ENCODE measurements at regions not wholly inside any gene's neighbourhood (a gene's known extent, or its start where the extent isn't known, plus 50 kb on each side); places are given as distances from the start of the nearest gene placed in this dataset.

DNA sequence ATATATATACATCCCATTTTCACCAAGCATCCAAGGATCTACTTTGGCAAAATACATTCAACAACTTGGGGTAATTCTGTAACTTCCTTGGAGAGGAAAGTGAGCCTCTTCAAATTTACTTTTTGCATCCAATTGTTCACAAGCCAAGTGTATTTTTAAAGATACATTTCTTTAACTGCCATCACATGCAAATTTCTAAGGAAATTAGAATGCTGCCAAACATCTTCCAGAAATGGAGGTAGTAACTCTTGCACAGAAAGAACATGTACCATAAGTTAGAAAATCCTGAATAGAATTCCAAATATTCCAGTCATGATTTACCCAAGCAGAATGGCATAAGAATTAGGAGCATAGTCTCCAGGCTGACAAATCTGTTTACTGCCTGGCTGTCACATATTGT is 220.5 kb upstream of the NWD2 start:
- H3K9me3 Mint-ChIP-seq: no peaks in the 10 kb centered on the region
- no peaks in the 10 kb centered on the region for H3K4me1 Mint-ChIP-seq
- H3K36me3 Mint-ChIP-seq (ENCODE audit: low read depth): no peaks in the 10 kb centered on the region

GRCh38 chr4:37040816-37041215 is 203.7 kb upstream of the NWD2 start:
- Mint-ChIP-seq H3K9me3 (no peaks in the 10 kb centered on the region), H3K4me3 (no peak overlapping the region), H3K4me1 (no peaks in the 10 kb centered on the region), H3K36me3 (ENCODE audit: low read depth) (no peaks in the 10 kb centered on the region), H3K27me3 (ENCODE audit: low read depth, poor library complexity) (peaks cover 7% of the 10 kb centered on the region), H3K27ac (no peak overlapping the region)
- no peak for DNase-seq
- TF ChIP-seq CTCF (IDR thresholded peaks at IDR 0.05): no peak

More for the DNA sequence above, 220.5 kb upstream of the NWD2 start:
- H3K4me3 Mint-ChIP-seq: no peak overlapping the region
- peaks cover 3% of the 10 kb centered on the region for H3K27me3 Mint-ChIP-seq (ENCODE audit: low read depth, poor library complexity)
- no peak overlapping the region for H3K27ac Mint-ChIP-seq
- no peak for TF ChIP-seq CTCF (IDR thresholded peaks at IDR 0.05)
- no peak for DNase-seq

GRCh38 chr4:37043342-37043741 is 201.2 kb upstream of the NWD2 start:
- Mint-ChIP-seq H3K27ac (no peak overlapping the region), H3K27me3 (ENCODE audit: low read depth, poor library complexity) (peaks cover 3% of the 10 kb centered on the region), H3K4me1 (no peaks in the 10 kb centered on the region), H3K36me3 (ENCODE audit: low read depth) (no peaks in the 10 kb centered on the region), H3K9me3 (no peaks in the 10 kb centered on the region), H3K4me3 (no peak overlapping the region)
- DNase-seq: no peak
- TF ChIP-seq CTCF (IDR thresholded peaks at IDR 0.05): no peak

GRCh38 chr4:37051111-37051510 is 193.4 kb upstream of the NWD2 start:
- peaks cover 2% of the 10 kb centered on the region for H3K27me3 Mint-ChIP-seq (ENCODE audit: low read depth, poor library complexity)
- no peak for TF ChIP-seq CTCF (IDR thresholded peaks at IDR 0.05)
- no peak overlapping the region for H3K4me3 Mint-ChIP-seq
- DNase-seq: no peak
- no peaks in the 10 kb centered on the region for H3K9me3 Mint-ChIP-seq
- H3K27ac Mint-ChIP-seq: no peak overlapping the region
- H3K4me1 Mint-ChIP-seq: peaks cover 8% of the 10 kb centered on the region
- no peaks in the 10 kb centered on the region for H3K36me3 Mint-ChIP-seq (ENCODE audit: low read depth)

DNA sequence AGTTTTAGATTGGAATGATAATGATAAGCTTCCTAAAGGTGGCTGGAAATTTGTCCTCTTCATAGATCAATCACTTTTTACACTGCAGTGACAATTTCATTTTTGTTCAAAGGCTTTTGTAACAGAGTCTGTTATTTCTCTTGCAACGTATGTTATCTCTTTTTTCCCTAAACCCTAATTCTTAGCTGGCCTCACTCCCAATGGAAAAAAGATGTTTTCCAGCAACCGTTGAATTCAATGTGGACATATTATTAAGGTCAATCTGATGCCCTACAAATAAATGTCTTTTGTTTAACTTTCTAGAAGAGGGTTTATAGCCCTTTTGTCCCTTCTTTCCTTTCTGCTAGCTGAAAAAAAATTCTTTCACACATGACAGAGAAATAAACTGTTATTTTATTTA is 192.7 kb upstream of the NWD2 start:
- no peaks in the 10 kb centered on the region for H3K9me3 Mint-ChIP-seq
- no peak overlapping the region for H3K27ac Mint-ChIP-seq
- H3K36me3 Mint-ChIP-seq (ENCODE audit: low read depth): no peaks in the 10 kb centered on the region
- peaks cover 8% of the 10 kb centered on the region for H3K4me1 Mint-ChIP-seq
- H3K4me3 Mint-ChIP-seq: no peak overlapping the region
- no peak for DNase-seq
- H3K27me3 Mint-ChIP-seq (ENCODE audit: low read depth, poor library complexity): peaks cover 2% of the 10 kb centered on the region
- TF ChIP-seq CTCF (IDR thresholded peaks at IDR 0.05): no peak

DNA sequence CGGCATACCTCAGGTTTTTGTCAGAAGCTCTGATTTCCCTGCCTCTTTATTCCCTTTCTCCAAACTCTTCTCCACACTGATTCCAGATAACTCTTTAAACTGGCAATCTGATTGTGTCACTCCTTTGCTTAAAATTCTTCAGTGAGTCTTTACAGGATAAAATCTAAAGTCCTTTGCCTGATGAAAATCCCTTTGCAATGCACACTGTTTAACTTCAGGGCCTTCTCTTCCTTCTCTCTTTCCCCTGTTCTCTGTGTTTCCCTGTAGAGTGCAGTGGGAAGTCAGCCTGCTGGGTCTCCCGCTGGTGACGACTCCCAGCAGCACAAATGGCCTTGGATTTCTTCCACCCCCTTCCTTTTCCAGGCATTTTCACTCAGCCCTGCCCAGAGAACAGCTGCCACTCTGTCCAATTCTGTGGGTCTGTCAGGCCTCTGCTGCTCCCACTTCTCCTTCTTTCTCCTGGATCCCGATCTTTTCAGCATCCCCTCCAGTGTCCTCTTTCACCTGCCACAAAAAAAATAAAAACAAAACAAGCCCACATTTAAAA is 189.9 kb upstream of the NWD2 start:
- Mint-ChIP-seq H3K36me3 (ENCODE audit: low read depth) (no peaks in the 10 kb centered on the region), H3K27me3 (ENCODE audit: low read depth, poor library complexity) (peaks cover 3% of the 10 kb centered on the region), H3K4me3 (no peak overlapping the region), H3K9me3 (no peaks in the 10 kb centered on the region), H3K4me1 (peaks cover 8% of the 10 kb centered on the region), H3K27ac (no peak overlapping the region)
- peak; percentile 14 for DNase-seq
- no peak for TF ChIP-seq CTCF (IDR thresholded peaks at IDR 0.05)
